ENCODE measurements at regions not wholly inside any gene's neighbourhood (a gene's known extent, or its start where the extent isn't known, plus 50 kb on each side); places are given as distances from the start of the nearest gene placed in this dataset.
A peak's percentile ranks its signal among the peaks of the same experiment; 100 is the strongest.

GRCh38 chr2:183339311-183339710 is 215.1 kb downstream of the NUP35 start:
- H3K4me3 ChIP-seq (ENCODE audit: low read depth, low read length), result no peak overlapping the region
- no peak for TF ChIP-seq CTCF (IDR thresholded peaks at IDR 0.05; ENCODE audit: low read depth, low read length)
- in situ Hi-C loops (cut with HindIII; ENCODE audit: low sequenced_read_pairs), result no loop called here
- DNase-seq (ENCODE audit: low read depth, low spot score), result no peak

- in situ Hi-C loops (cut with HindIII; ENCODE audit: low sequenced_read_pairs), result no loop called here
- TF ChIP-seq CTCF (IDR thresholded peaks at IDR 0.05; ENCODE audit: low read depth, low read length), result no peak
- H3K4me3 ChIP-seq (ENCODE audit: low read depth, low read length), result no peak overlapping the region
- DNase-seq (ENCODE audit: low read depth, low spot score), result no peak
Measured at GRCh38 chr2:183341057-183341456, 216.8 kb downstream of the NUP35 start.

DNA sequence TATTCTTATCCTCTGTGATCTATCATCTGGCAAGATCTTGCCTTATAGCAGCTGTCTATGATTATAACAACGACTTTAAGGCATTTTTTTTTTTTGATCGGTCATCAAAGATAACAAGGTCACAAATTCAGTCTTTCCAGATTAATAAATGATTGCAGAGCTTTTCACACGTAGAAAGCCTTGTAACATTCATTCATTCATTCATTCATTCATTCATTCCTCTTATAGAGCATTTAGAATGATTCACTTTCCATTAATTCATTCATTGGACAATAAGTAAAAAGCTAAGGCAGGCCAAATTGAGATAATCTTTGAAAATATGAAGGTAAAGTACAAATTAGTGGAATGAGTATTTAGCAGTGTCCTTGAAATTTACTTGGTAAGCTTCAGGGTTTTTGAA is 223.7 kb downstream of the NUP35 start:
- H3K4me3 ChIP-seq (ENCODE audit: low read depth, low read length), result no peak overlapping the region
- no peak for DNase-seq (ENCODE audit: low read depth, low spot score)
- in situ Hi-C loops (cut with HindIII; ENCODE audit: low sequenced_read_pairs), result no loop called here
- no peak for TF ChIP-seq CTCF (IDR thresholded peaks at IDR 0.05; ENCODE audit: low read depth, low read length)

- no peak overlapping the region for H3K4me3 ChIP-seq (ENCODE audit: low read depth, low read length)
- in situ Hi-C loops (cut with HindIII; ENCODE audit: low sequenced_read_pairs), result no loop called here
- TF ChIP-seq CTCF (IDR thresholded peaks at IDR 0.05; ENCODE audit: low read depth, low read length), result no peak
- no peak for DNase-seq (ENCODE audit: low read depth, low spot score)
Measured at GRCh38 chr2:183348492-183348891, 224.2 kb downstream of the NUP35 start.

GRCh38 chr2:183349091-183349490 is 224.8 kb downstream of the NUP35 start:
- no peak for TF ChIP-seq CTCF (IDR thresholded peaks at IDR 0.05; ENCODE audit: low read depth, low read length)

DNA sequence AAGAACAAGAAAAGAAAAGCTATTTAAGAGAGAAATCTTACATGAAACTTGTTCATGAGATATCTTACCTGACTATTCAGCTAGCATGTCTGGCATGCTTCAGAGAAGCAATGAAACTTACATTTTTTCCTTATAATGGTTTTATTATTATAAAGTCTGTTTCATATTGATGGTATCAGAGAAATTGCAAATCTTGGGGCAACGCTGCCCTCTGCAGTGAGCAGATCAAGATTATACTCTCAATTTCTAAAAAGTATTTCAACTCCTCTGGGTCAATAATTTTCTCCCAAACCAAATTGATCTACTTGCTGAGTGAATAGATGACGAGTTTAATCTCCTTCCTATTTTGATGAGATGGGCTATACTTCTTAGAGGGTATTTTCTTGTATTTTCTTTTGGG is 235.6 kb downstream of the NUP35 start:
- DNase-seq (ENCODE audit: low read depth, low spot score), result peak; percentile 42
- peak; percentile 34 for TF ChIP-seq CTCF (IDR thresholded peaks at IDR 0.05; ENCODE audit: low read depth, low read length)
- no peak overlapping the region for H3K4me3 ChIP-seq (ENCODE audit: low read depth, low read length)
- in situ Hi-C loops (cut with HindIII; ENCODE audit: low sequenced_read_pairs), result no loop called here

More at GRCh38 chr2:183349091-183349490, 224.8 kb downstream of the NUP35 start:
- H3K4me3 ChIP-seq (ENCODE audit: low read depth, low read length), result no peak overlapping the region
- DNase-seq (ENCODE audit: low read depth, low spot score), result no peak
- in situ Hi-C loops (cut with HindIII; ENCODE audit: low sequenced_read_pairs), result no loop called here

- in situ Hi-C loops (cut with HindIII; ENCODE audit: low sequenced_read_pairs), result no loop called here
- no peak for DNase-seq (ENCODE audit: low read depth, low spot score)
- TF ChIP-seq CTCF (IDR thresholded peaks at IDR 0.05; ENCODE audit: low read depth, low read length), result no peak
- H3K4me3 ChIP-seq (ENCODE audit: low read depth, low read length), result no peak overlapping the region
Measured at GRCh38 chr2:183371545-183371944, 247.3 kb downstream of the NUP35 start.
